HG03280 (cell line): ENCODE measurements at regions not wholly inside any gene's neighbourhood (a gene's known extent, or its start where the extent isn't known, plus 50 kb on each side); places are given as distances from the start of the nearest gene placed in this dataset.
"Not testable (repeated sequence)": the region's sequence is repeated elsewhere in the genome, so short reads cannot be mapped to it uniquely, and the experiment has no call there.

ENCODE experiments used
- ATAC-seq: cut with Tn5 transposase; IDR thresholded peaks from one replicate; pipeline ENCODE4 v1.9.1; 2021; ENCODE audit warnings: mild to moderate bottlenecking, moderate library complexity; ENCODE audit not compliant: unreplicated experiment

GRCh38 chr1:120657804-120658203, 65.9 kb upstream of the NBPF26 start:
- ATAC-seq: not testable (repeated sequence)

DNA sequence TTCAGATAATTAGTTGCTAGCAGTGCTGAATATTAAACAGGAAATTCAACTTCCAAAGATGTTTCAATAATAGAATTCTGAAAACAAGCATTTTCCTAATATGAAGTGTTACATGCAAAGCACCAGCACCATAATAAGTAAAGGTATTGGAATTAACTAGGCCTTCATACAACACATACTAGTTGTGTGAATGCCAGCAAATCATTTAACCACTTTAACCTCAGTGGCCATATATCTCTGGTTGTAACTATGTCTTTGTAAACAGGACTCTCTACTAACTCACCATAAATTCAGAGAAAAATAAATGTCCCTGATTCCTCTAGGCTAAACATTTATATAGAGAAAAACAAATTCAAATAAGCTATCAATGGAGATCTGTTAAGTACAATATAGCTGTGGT, 65.1 kb upstream of the NBPF26 start:
- not testable (repeated sequence) for ATAC-seq

DNA sequence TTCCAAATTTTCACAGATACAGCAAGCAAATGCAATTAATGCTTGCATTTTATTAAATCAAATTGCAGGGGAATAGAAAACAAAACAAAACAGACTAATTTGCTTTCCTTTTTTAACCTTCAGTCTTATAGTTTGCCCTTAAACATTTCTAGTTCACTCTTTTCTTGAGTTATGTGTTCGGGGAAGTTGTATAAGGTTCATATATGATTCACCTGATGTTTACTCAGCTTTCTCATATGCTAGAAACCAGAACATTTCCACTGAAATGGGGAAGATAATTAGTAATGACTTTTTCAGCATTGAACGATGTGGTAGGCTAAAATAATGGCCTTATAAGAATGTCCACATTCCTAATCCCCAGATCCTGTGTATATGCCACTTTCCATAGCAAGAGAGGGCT, 64.6 kb upstream of the NBPF26 start:
- not testable (repeated sequence) for ATAC-seq

DNA sequence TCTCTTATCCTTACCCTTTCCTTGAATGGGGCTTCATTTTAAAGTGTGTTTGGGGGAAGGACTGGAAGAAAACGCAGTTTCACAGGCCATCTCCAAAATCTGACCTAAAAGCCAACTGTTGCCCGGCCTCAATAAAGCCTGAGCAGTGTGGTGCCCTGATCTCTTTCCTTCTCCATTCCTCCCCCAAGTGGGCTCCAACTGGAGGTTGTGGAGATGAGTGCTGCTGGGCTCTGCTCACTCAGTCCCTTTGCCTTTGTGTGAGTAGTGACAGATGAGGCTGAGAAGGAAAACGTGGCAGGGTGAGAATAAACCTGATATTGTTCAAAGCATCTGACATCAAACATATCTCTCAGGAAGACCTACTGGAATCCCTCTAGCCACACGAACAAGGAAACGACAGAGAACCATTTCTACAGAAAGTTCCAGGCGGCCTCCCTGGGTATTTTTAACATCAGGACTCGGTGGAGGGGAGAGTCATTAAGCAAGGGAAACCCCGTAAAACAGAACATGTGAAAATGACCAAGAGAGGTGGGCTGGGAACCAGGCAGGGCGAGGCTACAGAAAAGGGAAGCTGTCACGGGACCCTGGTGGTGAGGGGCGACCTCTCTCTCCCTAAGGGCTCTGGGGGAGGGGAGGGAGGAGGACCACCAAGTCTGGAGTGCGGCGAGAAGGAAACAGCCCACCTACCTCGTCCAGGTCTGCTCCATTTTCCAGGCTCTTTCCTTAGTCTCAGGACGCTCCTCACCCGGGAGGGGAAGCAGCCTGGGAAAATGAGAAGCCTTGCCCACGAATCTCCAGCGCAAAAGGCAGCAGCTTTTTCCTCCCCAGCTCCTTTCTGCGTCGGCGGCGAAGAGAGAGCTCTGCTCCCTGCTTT, 59.1 kb upstream of the NBPF26 start:
- ATAC-seq: not testable (repeated sequence)

DNA sequence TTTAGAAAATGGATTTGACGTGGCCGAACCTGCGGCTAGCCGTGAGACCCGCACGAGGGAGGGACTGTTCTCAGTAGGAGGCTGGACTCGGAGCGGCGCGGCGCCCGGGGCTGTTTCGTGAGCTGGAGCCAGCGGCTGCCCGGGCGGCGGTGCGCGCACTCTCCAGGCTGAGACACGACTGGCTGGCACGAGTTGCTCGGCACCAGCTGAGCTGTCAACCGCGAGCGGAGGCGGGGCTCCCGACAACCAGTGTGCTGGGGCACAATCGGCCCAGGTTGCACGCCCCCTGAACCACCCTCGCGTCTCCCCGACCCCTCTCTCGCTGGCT, 58.5 kb upstream of the NBPF26 start:
- ATAC-seq: not testable (repeated sequence)

GRCh38 chr1:120668187-120668586, 55.6 kb upstream of the NBPF26 start:
- not testable (repeated sequence) for ATAC-seq
